GM19035 (cell line): ENCODE measurements at regions not wholly inside any gene's neighbourhood (a gene's known extent, or its start where the extent isn't known, plus 50 kb on each side); places are given as distances from the start of the nearest gene placed in this dataset.

Experiments used
- ATAC-seq: cut with Tn5 transposase; IDR thresholded peaks from one replicate; pipeline ENCODE4 v1.9.1; 2021; ENCODE audit not compliant: unreplicated experiment

GRCh38 chr12:87794854-87795253, 234.3 kb downstream of the C12orf50 start:
- no peak for ATAC-seq

- ATAC-seq, result no peak
Observed at GRCh38 chr12:87793131-87793530, 236.1 kb downstream of the C12orf50 start.

- no peak for ATAC-seq
Observed at GRCh38 chr12:87784350-87784749, 244.9 kb downstream of the C12orf50 start.

GRCh38 chr12:87783467-87783866, 245.7 kb downstream of the C12orf50 start:
- ATAC-seq, result no peak

GRCh38 chr12:87782838-87783237, 246.4 kb downstream of the C12orf50 start:
- ATAC-seq, result no peak

GRCh38 chr12:87779858-87780498, 249.2 kb downstream of the C12orf50 start:
- no peak for ATAC-seq

- no peak for ATAC-seq
Observed at GRCh38 chr12:87779016-87779415, 250.2 kb downstream of the C12orf50 start.

- no peak for ATAC-seq
Observed at GRCh38 chr12:87778065-87778464, 251.1 kb downstream of the C12orf50 start.

- ATAC-seq, result no peak
Observed at GRCh38 chr12:87775784-87776183, 253.4 kb downstream of the C12orf50 start.

- ATAC-seq, result no peak
Observed at GRCh38 chr12:87775051-87775450, 254.2 kb downstream of the C12orf50 start.

- ATAC-seq, result no peak
Observed at GRCh38 chr12:87772401-87772800, 256.8 kb downstream of the C12orf50 start.

GRCh38 chr12:87768501-87769287, 260.5 kb downstream of the C12orf50 start:
- no peak for ATAC-seq

- no peak for ATAC-seq
Observed at GRCh38 chr12:87766044-87766443, 263.2 kb downstream of the C12orf50 start.

- ATAC-seq, result no peak
Observed at GRCh38 chr12:87760943-87761342, 268.3 kb downstream of the C12orf50 start.

GRCh38 chr12:87758271-87758670, 270.9 kb downstream of the C12orf50 start:
- no peak for ATAC-seq

GRCh38 chr12:87756721-87757120, 272.5 kb downstream of the C12orf50 start:
- no peak for ATAC-seq

- ATAC-seq, result no peak
Observed at GRCh38 chr12:87756111-87756510, 273.1 kb downstream of the C12orf50 start.

GRCh38 chr12:87728931-87729593, 300.1 kb downstream of the C12orf50 start:
- no peak for ATAC-seq

- no peak for ATAC-seq
Observed at GRCh38 chr12:87720967-87721366, 308.2 kb downstream of the C12orf50 start.

GRCh38 chr12:87704374-87704773, 324.8 kb downstream of the C12orf50 start:
- no peak for ATAC-seq

- ATAC-seq, result no peak
Observed at GRCh38 chr12:87690236-87690810, 338.9 kb downstream of the C12orf50 start.

- ATAC-seq, result no peak
Observed at GRCh38 chr12:87689196-87689595, 340.0 kb downstream of the C12orf50 start.
